ENCODE measurements at regions not wholly inside any gene's neighbourhood (a gene's known extent, or its start where the extent isn't known, plus 50 kb on each side); places are given as distances from the start of the nearest gene placed in this dataset.
A peak's percentile ranks its signal among the peaks of the same experiment; 100 is the strongest.

GRCh38 chr6:141402489-141402888, 730.2 kb upstream of the GJE1 start:
- Histone ChIP-seq H3K9me3 (replicated peaks) (peaks cover 7% of the 10 kb centered on the region), H3K4me1 (peaks cover 14% of the 10 kb centered on the region), H3K4me3 (peak overlapping the region; percentile 57), H3K27me3 (ENCODE audit: low read depth) (no peaks in the 10 kb centered on the region), H3K36me3 (no peaks in the 10 kb centered on the region), H3K27ac (replicated peaks) (peak overlapping the region; percentile 87)
- DNase-seq: no peak
- intact Hi-C loops (cut with micrococcal nuclease): no loop called here
- no peak for TF ChIP-seq CTCF (IDR thresholded peaks at IDR 0.05; ENCODE audit: borderline replicate concordance)

GRCh38 chr6:141401851-141402250, 730.9 kb upstream of the GJE1 start:
- H3K27ac ChIP-seq (replicated peaks): peak overlapping the region; percentile 87
- TF ChIP-seq CTCF (IDR thresholded peaks at IDR 0.05; ENCODE audit: borderline replicate concordance): no peak
- intact Hi-C loops (cut with micrococcal nuclease): no loop called here
- H3K4me3 ChIP-seq: no peak overlapping the region
- no peaks in the 10 kb centered on the region for H3K27me3 ChIP-seq (ENCODE audit: low read depth)
- H3K4me1 ChIP-seq: peaks cover 14% of the 10 kb centered on the region
- peaks cover under 1% of the 10 kb centered on the region for H3K9me3 ChIP-seq (replicated peaks)
- no peak for DNase-seq
- no peaks in the 10 kb centered on the region for H3K36me3 ChIP-seq

GRCh38 chr6:141401168-141401567, 731.6 kb upstream of the GJE1 start:
- Histone ChIP-seq H3K27ac (replicated peaks) (peak overlapping the region; percentile 87), H3K4me1 (peaks cover 14% of the 10 kb centered on the region), H3K4me3 (no peak overlapping the region), H3K27me3 (ENCODE audit: low read depth) (no peaks in the 10 kb centered on the region), H3K36me3 (no peaks in the 10 kb centered on the region), H3K9me3 (replicated peaks) (no peaks in the 10 kb centered on the region)
- intact Hi-C loops (cut with micrococcal nuclease): no loop called here
- TF ChIP-seq CTCF (IDR thresholded peaks at IDR 0.05; ENCODE audit: borderline replicate concordance): no peak
- DNase-seq: no peak

GRCh38 chr6:141398949-141399348, 733.8 kb upstream of the GJE1 start:
- H3K4me1 ChIP-seq: peaks cover 14% of the 10 kb centered on the region
- intact Hi-C loops (cut with micrococcal nuclease): no loop called here
- TF ChIP-seq CTCF (IDR thresholded peaks at IDR 0.05; ENCODE audit: borderline replicate concordance): no peak
- H3K4me3 ChIP-seq: no peak overlapping the region
- H3K27ac ChIP-seq (replicated peaks): no peak overlapping the region
- no peaks in the 10 kb centered on the region for H3K9me3 ChIP-seq (replicated peaks)
- no peaks in the 10 kb centered on the region for H3K36me3 ChIP-seq
- DNase-seq: no peak
- no peaks in the 10 kb centered on the region for H3K27me3 ChIP-seq (ENCODE audit: low read depth)

GRCh38 chr6:141395443-141396008, 737.2 kb upstream of the GJE1 start:
- TF ChIP-seq CTCF (IDR thresholded peaks at IDR 0.05; ENCODE audit: borderline replicate concordance): no peak
- H3K27me3 ChIP-seq (ENCODE audit: low read depth): no peaks in the 10 kb centered on the region
- no peak overlapping the region for H3K4me3 ChIP-seq
- intact Hi-C loops (cut with micrococcal nuclease): no loop called here
- no peak overlapping the region for H3K27ac ChIP-seq (replicated peaks)
- no peak for DNase-seq
- no peaks in the 10 kb centered on the region for H3K9me3 ChIP-seq (replicated peaks)
- H3K36me3 ChIP-seq: no peaks in the 10 kb centered on the region
- no peaks in the 10 kb centered on the region for H3K4me1 ChIP-seq
